GM10266 (cell line): ENCODE measurements at regions not wholly inside any gene's neighbourhood (a gene's known extent, or its start where the extent isn't known, plus 50 kb on each side); places are given as distances from the start of the nearest gene placed in this dataset.
A peak's percentile ranks its signal among the peaks of the same experiment; 100 is the strongest.

Experiments used
- DNase-seq: peaks from one replicate; pipeline ENCODE4 v3.0.0; 2012; ENCODE audit errors: extremely low spot score
- TF ChIP-seq, protein P1 (sequence below): IDR thresholded peaks from 2 replicates; pipeline ENCODE4 v1.5.1; 2012; ENCODE audit warnings: mild to moderate bottlenecking, low read depth; ENCODE audit not compliant: control insufficient read depth, insufficient read depth; ENCODE audit errors: missing control alignments

DNA sequence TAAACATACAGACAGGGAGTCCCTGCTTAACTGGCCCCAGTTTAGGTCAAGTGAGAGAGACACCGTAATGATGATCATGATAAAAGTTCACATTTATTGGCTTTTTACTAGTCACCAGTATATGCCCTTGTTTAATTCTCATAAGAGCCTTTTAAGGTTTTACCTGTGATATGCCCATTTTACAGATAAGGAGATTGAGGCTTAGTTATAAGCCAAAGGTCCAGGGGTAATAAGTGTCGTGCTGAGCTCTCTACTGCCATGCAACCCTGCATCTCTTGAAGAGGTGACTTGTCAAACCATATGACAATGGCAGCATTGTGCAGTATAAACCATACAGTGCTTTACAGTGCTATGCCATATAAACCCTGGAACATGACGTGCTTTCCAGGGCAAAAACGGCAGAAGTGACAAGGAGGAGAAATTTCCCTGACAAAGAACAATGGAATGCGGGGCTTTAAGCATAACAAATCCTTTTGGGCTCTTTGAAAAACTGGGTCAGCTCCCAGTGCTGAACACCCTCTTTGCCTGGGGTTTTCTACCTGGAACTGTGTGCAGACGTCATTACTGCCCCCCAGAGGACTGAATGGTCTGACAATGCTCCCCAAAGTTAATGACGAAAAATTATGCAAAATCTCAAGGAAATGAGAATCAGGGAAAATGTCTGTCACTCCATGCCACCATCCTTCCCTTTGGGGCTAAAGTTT lies 59.7 kb upstream of the C14orf132 start:
- TF ChIP-seq, protein P1, sequence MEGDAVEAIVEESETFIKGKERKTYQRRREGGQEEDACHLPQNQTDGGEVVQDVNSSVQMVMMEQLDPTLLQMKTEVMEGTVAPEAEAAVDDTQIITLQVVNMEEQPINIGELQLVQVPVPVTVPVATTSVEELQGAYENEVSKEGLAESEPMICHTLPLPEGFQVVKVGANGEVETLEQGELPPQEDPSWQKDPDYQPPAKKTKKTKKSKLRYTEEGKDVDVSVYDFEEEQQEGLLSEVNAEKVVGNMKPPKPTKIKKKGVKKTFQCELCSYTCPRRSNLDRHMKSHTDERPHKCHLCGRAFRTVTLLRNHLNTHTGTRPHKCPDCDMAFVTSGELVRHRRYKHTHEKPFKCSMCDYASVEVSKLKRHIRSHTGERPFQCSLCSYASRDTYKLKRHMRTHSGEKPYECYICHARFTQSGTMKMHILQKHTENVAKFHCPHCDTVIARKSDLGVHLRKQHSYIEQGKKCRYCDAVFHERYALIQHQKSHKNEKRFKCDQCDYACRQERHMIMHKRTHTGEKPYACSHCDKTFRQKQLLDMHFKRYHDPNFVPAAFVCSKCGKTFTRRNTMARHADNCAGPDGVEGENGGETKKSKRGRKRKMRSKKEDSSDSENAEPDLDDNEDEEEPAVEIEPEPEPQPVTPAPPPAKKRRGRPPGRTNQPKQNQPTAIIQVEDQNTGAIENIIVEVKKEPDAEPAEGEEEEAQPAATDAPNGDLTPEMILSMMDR: peak; percentile 26
- DNase-seq: no peak

DNA sequence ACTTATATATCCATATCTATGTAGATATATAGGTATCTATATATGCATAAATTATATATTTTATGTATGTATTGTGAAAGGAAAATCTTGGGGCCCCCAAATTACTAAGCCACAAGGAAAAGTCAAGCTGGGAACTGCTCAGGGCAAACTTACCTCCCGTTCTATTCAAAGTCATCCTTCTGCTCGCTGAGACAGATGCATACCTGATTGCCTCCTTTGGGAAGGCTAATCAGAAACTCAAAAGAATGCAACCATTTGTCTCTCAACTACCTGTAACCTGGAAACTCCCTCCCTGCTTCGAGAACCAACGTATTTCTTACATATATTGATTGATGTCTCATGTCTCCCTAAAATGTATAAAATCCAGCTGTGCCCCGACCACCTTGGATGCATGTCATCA lies 58.8 kb upstream of the C14orf132 start:
- no peak for DNase-seq
- TF ChIP-seq, protein P1: no peak

DNA sequence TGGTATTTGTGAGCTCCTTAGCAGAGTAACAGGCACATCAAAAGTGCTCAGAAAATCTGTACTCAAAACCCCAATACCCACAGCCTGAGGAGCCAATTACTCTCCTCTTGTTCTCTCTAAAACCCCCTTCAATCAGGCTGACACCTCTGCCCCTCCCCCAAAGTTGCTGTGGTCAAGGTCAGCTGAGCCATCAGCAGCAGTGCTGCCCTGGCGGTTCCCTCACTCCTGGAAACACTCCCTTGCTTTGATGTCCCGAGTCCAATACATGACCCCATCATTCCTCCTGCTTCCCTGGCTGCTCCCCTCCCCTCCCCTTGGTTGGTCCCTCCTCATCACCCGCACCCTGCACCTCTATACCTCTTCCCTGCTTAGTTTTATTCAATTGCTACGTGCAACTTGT lies 57.2 kb upstream of the C14orf132 start:
- TF ChIP-seq, protein P1: no peak
- no peak for DNase-seq

DNA sequence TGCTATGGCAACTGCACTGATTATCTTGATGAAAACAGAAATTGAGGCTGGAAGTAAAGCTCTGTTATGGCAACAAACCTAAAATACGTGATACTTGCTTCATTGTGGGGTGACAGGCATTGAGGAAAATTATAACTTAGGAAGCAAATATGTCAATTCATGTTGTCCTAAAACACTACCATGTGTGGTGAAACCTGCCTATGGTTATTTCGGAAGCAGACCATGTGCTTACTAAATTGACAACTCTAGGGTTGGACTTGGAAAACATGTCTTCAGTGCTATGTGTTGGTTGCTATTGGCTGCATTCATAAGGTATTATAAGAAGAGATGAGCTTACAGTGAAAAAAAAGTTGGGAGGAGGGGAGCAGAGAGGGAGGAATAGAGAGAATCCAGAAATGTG lies 55.0 kb upstream of the C14orf132 start:
- no peak for DNase-seq
- TF ChIP-seq, protein P1: no peak
